ENCODE measurements at regions not wholly inside any gene's neighbourhood (a gene's known extent, or its start where the extent isn't known, plus 50 kb on each side); places are given as distances from the start of the nearest gene placed in this dataset.
"Not testable (repeated sequence)": the region's sequence is repeated elsewhere in the genome, so short reads cannot be mapped to it uniquely, and the experiment has no call there.

DNA sequence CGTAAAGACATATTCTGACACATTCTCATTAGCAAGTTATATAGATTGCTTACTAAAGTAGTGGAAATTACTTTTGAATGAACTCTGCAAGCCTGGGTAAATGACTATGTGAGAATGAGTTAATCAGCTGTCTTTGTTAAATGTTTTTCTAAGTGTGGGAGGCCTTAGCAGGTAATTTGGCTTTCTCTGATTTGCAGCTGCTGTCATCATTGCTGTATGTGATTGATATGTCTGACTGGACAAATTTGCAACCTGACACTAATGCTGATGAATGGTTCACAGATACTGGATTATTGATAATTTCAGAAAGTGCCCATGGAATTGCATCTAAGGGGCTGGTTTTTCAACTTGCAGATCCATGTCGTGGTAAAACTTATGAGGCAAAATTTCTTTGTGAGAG lies 372.2 kb upstream of the SGO1 start:
- H3K4me1 ChIP-seq (ENCODE audit: control insufficient read depth in 2 of 3, insufficient read depth in 2 of 3, low read depth in 1 of 3, low read length in 3 of 3): no peaks in the 10 kb centered on the region
- no peaks in the 10 kb centered on the region for H3K27me3 ChIP-seq (ENCODE audit: control insufficient read depth, insufficient read depth, low read length)
- intact Hi-C loops (cut with DNase I): no loop called here
- H3K27ac ChIP-seq (ENCODE audit: low read depth in 2 of 2, low read length in 2 of 2): no peak overlapping the region
- H3K4me3 ChIP-seq (ENCODE audit: low read length in 3 of 3): no peak overlapping the region
- no peak for FAIRE-seq
- no peaks in the 10 kb centered on the region for H3K9me3 ChIP-seq (ENCODE audit: control insufficient read depth in 2 of 3, insufficient read depth in 1 of 3, low read length in 3 of 3)
- TF ChIP-seq CTCF (IDR thresholded peaks at IDR 0.05; ENCODE audit: borderline replicate concordance, extremely low read depth, insufficient read depth): no peak
- H3K9ac ChIP-seq (ENCODE audit: low read length in 3 of 3): no peak overlapping the region
- DNase-seq: no peak
- no peaks in the 10 kb centered on the region for H3K36me3 ChIP-seq (ENCODE audit: control insufficient read depth in 2 of 3, insufficient read depth in 3 of 3, low read length in 3 of 3)

- TF ChIP-seq CTCF (IDR thresholded peaks at IDR 0.05; ENCODE audit: borderline replicate concordance, extremely low read depth, insufficient read depth): no peak
- Histone ChIP-seq H3K36me3 (ENCODE audit: control insufficient read depth in 2 of 3, insufficient read depth in 3 of 3, low read length in 3 of 3) (no peaks in the 10 kb centered on the region), H3K4me1 (ENCODE audit: control insufficient read depth in 2 of 3, insufficient read depth in 2 of 3, low read depth in 1 of 3, low read length in 3 of 3) (no peaks in the 10 kb centered on the region), H3K9ac (ENCODE audit: low read length in 3 of 3) (no peak overlapping the region), H3K27me3 (ENCODE audit: control insufficient read depth, insufficient read depth, low read length) (no peaks in the 10 kb centered on the region), H3K9me3 (ENCODE audit: control insufficient read depth in 2 of 3, insufficient read depth in 1 of 3, low read length in 3 of 3) (no peaks in the 10 kb centered on the region), H3K27ac (ENCODE audit: low read depth in 2 of 2, low read length in 2 of 2) (no peak overlapping the region), H3K4me3 (ENCODE audit: low read length in 3 of 3) (no peak overlapping the region)
- intact Hi-C loops (cut with DNase I): no loop called here
- no peak for FAIRE-seq
- no peak for DNase-seq
These were observed 370.7 kb upstream of the SGO1 start for GRCh38 chr3:20556661-20557060.

- no peaks in the 10 kb centered on the region for H3K27me3 ChIP-seq (ENCODE audit: control insufficient read depth, insufficient read depth, low read length)
- no peak for FAIRE-seq
These were observed 366.7 kb upstream of the SGO1 start for GRCh38 chr3:20552605-20553275.

DNA sequence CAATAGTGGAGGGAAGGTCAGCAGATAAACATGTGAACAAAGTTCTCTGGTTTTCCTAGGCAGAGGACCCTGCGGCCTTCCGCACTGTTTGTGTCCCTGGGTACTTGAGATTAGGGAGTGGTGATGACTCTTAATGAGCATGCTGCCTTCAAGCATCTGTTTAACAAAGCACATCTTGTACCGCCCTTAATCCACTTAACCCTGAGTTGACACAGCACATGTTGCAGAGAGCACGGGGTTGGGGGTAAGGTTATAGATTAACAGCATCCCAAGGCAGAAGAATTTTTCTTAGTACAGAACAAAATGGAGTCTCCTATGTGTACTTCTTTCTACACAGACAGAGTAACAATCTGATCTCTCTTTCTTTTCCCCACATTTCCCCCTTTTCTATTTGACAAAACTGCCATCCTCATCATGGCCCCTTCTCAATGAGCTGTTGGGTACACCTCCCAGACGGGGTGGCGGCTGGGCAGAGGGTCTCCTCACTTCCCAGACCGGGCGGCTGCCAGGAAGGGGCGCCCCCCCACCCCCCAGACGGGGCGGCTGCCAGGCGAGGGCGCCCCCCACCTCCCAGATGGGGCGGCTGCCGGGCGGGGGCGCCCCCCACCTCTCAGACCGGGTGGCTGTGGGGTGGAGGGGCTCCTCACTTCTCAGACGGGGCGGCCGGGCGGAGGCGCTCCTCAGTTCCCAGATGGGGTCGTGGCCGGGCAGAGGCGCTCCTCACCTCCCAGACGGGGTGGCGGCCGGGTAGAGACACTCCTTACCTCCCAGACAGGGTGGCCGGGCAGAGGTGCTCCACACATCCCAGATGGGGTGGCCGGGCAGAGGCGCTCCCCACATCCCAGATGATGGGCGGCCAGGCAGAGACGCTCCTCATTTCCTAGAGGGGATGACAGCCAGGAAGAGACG lies 361.6 kb upstream of the SGO1 start:
- peak in 1 of 5 donors; percentile 60 for DNase-seq

More at GRCh38 chr3:20552605-20553275, 366.7 kb upstream of the SGO1 start:
- H3K36me3 ChIP-seq (ENCODE audit: control insufficient read depth in 2 of 3, insufficient read depth in 3 of 3, low read length in 3 of 3): no peaks in the 10 kb centered on the region
- no peaks in the 10 kb centered on the region for H3K4me1 ChIP-seq (ENCODE audit: control insufficient read depth in 2 of 3, insufficient read depth in 2 of 3, low read depth in 1 of 3, low read length in 3 of 3)
- H3K27ac ChIP-seq (ENCODE audit: low read depth in 2 of 2, low read length in 2 of 2): no peak overlapping the region
- no peak overlapping the region for H3K9ac ChIP-seq (ENCODE audit: low read length in 3 of 3)
- TF ChIP-seq CTCF (IDR thresholded peaks at IDR 0.05; ENCODE audit: borderline replicate concordance, extremely low read depth, insufficient read depth): no peak
- intact Hi-C loops (cut with DNase I): no loop called here
- no peak overlapping the region for H3K4me3 ChIP-seq (ENCODE audit: low read length in 3 of 3)
- H3K9me3 ChIP-seq (ENCODE audit: control insufficient read depth in 2 of 3, insufficient read depth in 1 of 3, low read length in 3 of 3): no peaks in the 10 kb centered on the region
- peak in 1 of 5 donors; percentile 47 for DNase-seq

More for the DNA sequence above, 361.6 kb upstream of the SGO1 start:
- intact Hi-C loops (cut with DNase I); H3K4me1 ChIP-seq (ENCODE audit: control insufficient read depth in 2 of 3, insufficient read depth in 2 of 3, low read depth in 1 of 3, low read length in 3 of 3); H3K27me3 ChIP-seq (ENCODE audit: control insufficient read depth, insufficient read depth, low read length); FAIRE-seq; H3K4me3 ChIP-seq (ENCODE audit: low read length in 3 of 3); H3K9ac ChIP-seq (ENCODE audit: low read length in 3 of 3); H3K36me3 ChIP-seq (ENCODE audit: control insufficient read depth in 2 of 3, insufficient read depth in 3 of 3, low read length in 3 of 3); H3K27ac ChIP-seq (ENCODE audit: low read depth in 2 of 2, low read length in 2 of 2); H3K9me3 ChIP-seq (ENCODE audit: control insufficient read depth in 2 of 3, insufficient read depth in 1 of 3, low read length in 3 of 3): not testable (repeated sequence)
